Right lobe of liver (tissue), 6 donors: ENCODE measurements at regions not wholly inside any gene's neighbourhood (a gene's known extent, or its start where the extent isn't known, plus 50 kb on each side); places are given as distances from the start of the nearest gene placed in this dataset.

ENCODE experiments used
- ATAC-seq, 4 donors: fragments of 200-7000 bp; cut with Tn5 transposase; one replicate each; pipeline ENCODE4 v1.9.1; 2020; ENCODE audit warnings: mild to moderate bottlenecking in 4 of 4, moderate library complexity in 4 of 4
- DNase-seq, 3 donors: peaks; one replicate each; pipeline ENCODE4 v3.0.0-alpha.2; 2020
- H3K27ac ChIP-seq, 3 donors: fragments of 200-600 bp; one replicate each; pipeline ENCODE4 v1.8.0; 2022
- H3K27me3 ChIP-seq, 2 donors: fragments of 200-600 bp; one replicate each; pipeline ENCODE4 v1.8.0; 2022
- H3K36me3 ChIP-seq, 4 donors: fragments of 200-600 bp; sonication (generic) in 1 of 4; one replicate each; pipeline versions ENCODE4 v1.5.1 to v1.8.0; 2017 to 2022; ENCODE audit warnings: control low read depth in 1 of 4
- H3K4me1 ChIP-seq, 4 donors: fragments of 200-600 bp; sonication (generic) in 1 of 4; one replicate each; pipeline versions ENCODE4 v1.5.1 to v1.8.0; 2017 to 2022; ENCODE audit warnings: control low read depth in 1 of 4
- H3K4me3 ChIP-seq, 3 donors: fragments of 200-600 bp; one replicate each; pipeline ENCODE4 v1.8.0; 2022
- H3K9me3 ChIP-seq, 4 donors: fragments of 200-600 bp; sonication (generic) in 1 of 4; one replicate each; pipeline versions ENCODE4 v1.5.1 to v1.8.0; 2017 to 2022; ENCODE audit warnings: control low read depth in 1 of 4
- POLR2A ChIP-seq: fragments of 450-650 bp; IDR thresholded peaks from one replicate; pipeline ENCODE4 v1.6.1; 2017; ENCODE audit warnings: antibody characterized with exemption, mild to moderate bottlenecking
- WGBS: methylation state at CpG from one replicate; pipeline ENCODE4 v1.1.6; 2018; ENCODE audit warnings: low coverage, low lambda C conversion rate; ENCODE audit not compliant: insufficient coverage; ENCODE audit errors: missing lambda C conversion rate; 5-methylcytosine and 5-hydroxymethylcytosine counted together
- intact Hi-C, 2 donors: fragments of 100-400 bp; cut with DNase I; formaldehyde crosslinking; loops; one replicate each; pipeline versions ENCODE4 v1.11.2 to v1.14.1; 2022
- TF ChIP-seq, protein P1 (sequence below), 4 donors: fragments of 200-600 bp in 3 of 4; fragments of 450-650 bp in 1 of 4; IDR thresholded peaks; one replicate each; pipeline versions ENCODE4 v1.5.1 to v1.8.0; 2016 to 2022; ENCODE audit warnings: antibody characterized with exemption in 4 of 4, mild to moderate bottlenecking in 2 of 4
- donor health status: DM: no; HTN: yes; CAD: no.
- donor health status: DM: no; HTN: no; CAD: no.
- donor health status: DM: no; HTN: no; CAD: no.
- donor health status: DM: no; HTN: yes; CAD: no.
- donor health status: DM: no; HTN: yes; CAD: no.

DNA sequence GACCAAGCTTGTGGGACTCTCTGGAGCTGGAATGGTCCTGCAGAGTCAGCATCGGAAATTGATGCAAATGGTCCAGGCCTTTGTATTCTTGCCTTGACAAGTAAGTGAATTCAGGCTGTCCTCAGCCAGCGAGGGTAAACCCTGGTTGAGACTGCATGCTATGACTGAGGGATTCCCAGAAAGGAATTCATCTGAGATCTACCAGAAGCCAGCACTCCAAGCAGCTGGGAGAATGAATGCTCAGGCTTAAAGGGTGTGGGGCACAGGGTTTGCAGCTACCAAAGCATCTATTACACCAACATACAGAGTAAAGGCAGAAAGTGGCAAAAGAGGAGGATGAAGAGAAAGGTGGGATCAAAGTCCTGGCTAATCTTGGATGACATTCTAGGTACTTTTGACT lies 257.0 kb upstream of the LYPLAL1 start:
- DNase-seq (no peak), ATAC-seq (no peak)
- Histone ChIP-seq H3K27ac (no peak overlapping the region), H3K27me3 (no peaks in the 10 kb centered on the region), H3K4me1 (no peaks in the 10 kb centered on the region), H3K4me3 (no peak overlapping the region), H3K36me3 (no peaks in the 10 kb centered on the region), H3K9me3 (no peaks in the 10 kb centered on the region)
- TF ChIP-seq POLR2A = no peak
- TF ChIP-seq, protein P1, sequence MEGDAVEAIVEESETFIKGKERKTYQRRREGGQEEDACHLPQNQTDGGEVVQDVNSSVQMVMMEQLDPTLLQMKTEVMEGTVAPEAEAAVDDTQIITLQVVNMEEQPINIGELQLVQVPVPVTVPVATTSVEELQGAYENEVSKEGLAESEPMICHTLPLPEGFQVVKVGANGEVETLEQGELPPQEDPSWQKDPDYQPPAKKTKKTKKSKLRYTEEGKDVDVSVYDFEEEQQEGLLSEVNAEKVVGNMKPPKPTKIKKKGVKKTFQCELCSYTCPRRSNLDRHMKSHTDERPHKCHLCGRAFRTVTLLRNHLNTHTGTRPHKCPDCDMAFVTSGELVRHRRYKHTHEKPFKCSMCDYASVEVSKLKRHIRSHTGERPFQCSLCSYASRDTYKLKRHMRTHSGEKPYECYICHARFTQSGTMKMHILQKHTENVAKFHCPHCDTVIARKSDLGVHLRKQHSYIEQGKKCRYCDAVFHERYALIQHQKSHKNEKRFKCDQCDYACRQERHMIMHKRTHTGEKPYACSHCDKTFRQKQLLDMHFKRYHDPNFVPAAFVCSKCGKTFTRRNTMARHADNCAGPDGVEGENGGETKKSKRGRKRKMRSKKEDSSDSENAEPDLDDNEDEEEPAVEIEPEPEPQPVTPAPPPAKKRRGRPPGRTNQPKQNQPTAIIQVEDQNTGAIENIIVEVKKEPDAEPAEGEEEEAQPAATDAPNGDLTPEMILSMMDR (IDR thresholded peaks at IDR 0.05) = no peak
- intact Hi-C loops = no loop called here
- WGBS = 70% methylated on average over 2 of the region's 2 CpGs

DNA sequence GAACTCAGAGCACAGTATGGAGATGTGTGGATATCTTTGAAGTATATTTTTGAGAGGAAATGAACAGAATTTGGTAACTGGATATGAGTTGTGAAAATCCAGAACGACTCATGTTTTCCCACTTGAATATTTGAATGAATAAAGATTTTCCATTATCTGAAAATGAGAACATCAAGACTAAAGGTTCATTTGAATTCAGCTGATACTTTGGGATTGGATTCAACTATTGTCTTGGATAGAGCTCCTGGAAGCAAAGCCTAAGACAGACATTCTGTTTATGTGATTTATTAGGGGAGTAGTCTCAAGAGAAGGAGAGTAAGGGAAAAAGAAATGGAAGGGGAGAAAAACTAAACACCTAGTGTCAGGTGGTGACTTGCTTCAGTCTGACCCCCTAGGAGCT lies 256.0 kb upstream of the LYPLAL1 start:
- no peak for ATAC-seq
- intact Hi-C loops = no loop called here

DNA sequence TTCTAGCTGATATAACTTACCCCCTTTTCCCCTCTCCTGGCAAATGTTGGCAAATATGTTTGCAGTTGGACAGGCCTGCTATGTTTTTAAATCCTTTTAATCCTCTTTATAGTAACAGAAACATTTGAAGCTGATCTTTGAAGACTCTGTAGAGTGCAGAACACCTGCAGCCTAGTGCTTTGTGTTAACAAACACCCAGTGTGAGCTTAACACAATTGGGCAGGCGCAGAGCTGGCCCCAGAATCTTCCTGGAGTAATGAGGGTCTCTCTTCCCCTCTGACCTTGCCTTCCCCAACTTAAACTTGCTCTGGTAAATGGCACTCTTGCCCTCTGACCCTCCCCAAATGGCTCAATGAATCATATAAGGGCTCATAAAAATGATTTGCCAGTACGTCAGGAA lies 247.9 kb upstream of the LYPLAL1 start:
- no peaks in the 10 kb centered on the region for H3K27me3 ChIP-seq
- H3K4me1 ChIP-seq = no peaks in the 10 kb centered on the region
- no peak for ATAC-seq
- no peaks in the 10 kb centered on the region for H3K36me3 ChIP-seq
- DNase-seq = no peak
- no peak for TF ChIP-seq POLR2A
- TF ChIP-seq, protein P1 (IDR thresholded peaks at IDR 0.05) = no peak
- H3K9me3 ChIP-seq = no peaks in the 10 kb centered on the region
- H3K4me3 ChIP-seq = no peak overlapping the region
- no peak overlapping the region for H3K27ac ChIP-seq
- intact Hi-C loops = no loop called here
- 90% methylated on average over 2 of the region's 2 CpGs for WGBS

More for the DNA sequence above, 256.0 kb upstream of the LYPLAL1 start:
- H3K9me3 ChIP-seq = no peaks in the 10 kb centered on the region
- no peak overlapping the region for H3K4me3 ChIP-seq
- H3K4me1 ChIP-seq = no peaks in the 10 kb centered on the region
- no peak overlapping the region for H3K27ac ChIP-seq
- no peaks in the 10 kb centered on the region for H3K27me3 ChIP-seq
- H3K36me3 ChIP-seq = no peaks in the 10 kb centered on the region
- no peak for DNase-seq
- TF ChIP-seq, protein P1 (IDR thresholded peaks at IDR 0.05) = no peak
- TF ChIP-seq POLR2A = no peak
- WGBS = 22% methylated on average over 1 of the region's 1 CpG

DNA sequence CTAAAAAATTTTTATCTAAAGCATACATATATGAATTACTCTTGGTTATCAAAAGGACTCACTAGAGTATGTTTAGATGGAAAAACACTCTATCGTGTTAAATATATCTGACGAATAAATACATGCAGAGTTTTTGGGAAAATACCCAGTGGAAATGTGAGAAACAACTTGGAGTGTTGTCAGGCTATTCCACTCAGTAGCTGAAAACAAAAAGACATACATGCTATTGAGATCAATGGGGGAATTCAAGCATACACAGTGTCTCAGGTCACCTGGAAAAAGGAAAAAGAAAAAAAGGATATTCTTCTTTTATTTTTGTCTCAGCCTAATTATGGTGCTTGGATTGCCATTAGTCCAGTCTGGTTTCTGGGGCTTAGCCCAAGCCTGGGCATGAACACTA lies 247.0 kb upstream of the LYPLAL1 start:
- no peaks in the 10 kb centered on the region for H3K36me3 ChIP-seq
- TF ChIP-seq POLR2A = no peak
- TF ChIP-seq, protein P1 (IDR thresholded peaks at IDR 0.05) = no peak
- intact Hi-C loops = no loop called here
- no peak for DNase-seq
- H3K27me3 ChIP-seq = no peaks in the 10 kb centered on the region
- no peak overlapping the region for H3K27ac ChIP-seq
- ATAC-seq = no peak
- H3K4me3 ChIP-seq = no peak overlapping the region
- H3K9me3 ChIP-seq = no peaks in the 10 kb centered on the region
- WGBS = 76% methylated on average over 2 of the region's 2 CpGs
- no peaks in the 10 kb centered on the region for H3K4me1 ChIP-seq

DNA sequence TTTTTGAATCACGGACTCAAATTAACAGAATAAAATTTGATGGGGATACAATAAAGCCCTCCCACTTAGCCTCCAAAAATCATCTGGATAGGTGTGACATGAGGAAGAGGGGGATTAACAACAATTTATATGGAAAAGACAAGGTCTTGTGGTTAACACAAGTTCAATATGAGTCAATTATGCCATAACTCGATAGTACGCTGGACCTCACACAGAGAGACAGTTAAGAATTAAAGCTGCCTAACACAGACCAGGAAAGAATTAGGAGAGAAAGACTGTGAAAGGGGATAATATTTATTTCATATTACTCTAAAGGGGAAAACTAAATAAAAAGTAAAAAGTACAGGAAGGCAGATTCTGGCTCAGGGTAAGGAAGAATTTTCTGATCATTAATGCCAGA lies 243.7 kb upstream of the LYPLAL1 start:
- no peak for DNase-seq
- Histone ChIP-seq H3K4me3 (no peak overlapping the region), H3K36me3 (no peaks in the 10 kb centered on the region), H3K27me3 (no peaks in the 10 kb centered on the region), H3K27ac (no peak overlapping the region), H3K9me3 (no peaks in the 10 kb centered on the region), H3K4me1 (no peaks in the 10 kb centered on the region)
- no peak for TF ChIP-seq POLR2A
- TF ChIP-seq, protein P1 (IDR thresholded peaks at IDR 0.05) = no peak
- 100% methylated on average over 1 of the region's 3 CpGs for WGBS
- intact Hi-C loops = no loop called here
- no peak for ATAC-seq
